ENCODE measurements at regions not wholly inside any gene's neighbourhood (a gene's known extent, or its start where the extent isn't known, plus 50 kb on each side); places are given as distances from the start of the nearest gene placed in this dataset.

DNA sequence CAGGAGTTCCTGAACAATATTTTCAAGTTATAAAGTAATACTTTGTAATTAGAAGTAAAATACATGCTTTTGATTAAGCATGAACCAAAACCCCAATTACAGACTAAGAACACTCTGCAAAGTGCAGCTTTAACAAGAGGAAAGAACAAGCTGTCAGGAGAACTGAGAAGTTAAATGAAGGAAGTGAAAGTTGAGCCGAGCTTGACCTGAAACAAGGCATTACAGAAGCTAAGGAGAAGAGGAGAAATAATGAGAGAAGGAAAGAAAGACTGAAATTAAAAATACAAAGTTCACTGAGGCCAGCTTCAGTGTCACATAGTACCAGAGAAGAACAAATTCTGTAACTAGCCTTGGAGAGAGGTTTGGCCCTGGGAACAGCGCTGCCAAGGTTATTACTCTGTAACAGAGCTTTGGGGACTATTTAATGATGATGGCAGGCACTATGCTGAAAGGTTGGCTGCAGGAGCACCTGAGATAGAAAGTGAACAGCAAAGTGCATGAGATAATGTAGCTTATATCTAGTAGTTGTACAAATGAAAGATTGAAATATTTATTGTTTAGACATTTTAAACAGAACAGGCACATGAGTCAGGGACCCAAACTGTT lies 241.9 kb upstream of the PEX5L start:
- no peak overlapping the region for H3K27ac ChIP-seq (ENCODE audit: extremely low read length, insufficient read depth, low read length)
- H3K4me3 ChIP-seq (replicated peaks in 1 of 3; ENCODE audit: insufficient read depth in 1 of 3, low read depth in 2 of 3, low read length in 3 of 3), result no peak overlapping the region
- H3K4me1 ChIP-seq (ENCODE audit: insufficient read depth, low read length), result no peaks in the 10 kb centered on the region
- intact Hi-C loops (cut with micrococcal nuclease; ENCODE audit: unreplicated experiment) (no loop called here), in situ Hi-C loops (cut with HindIII; ENCODE audit: extremely low pct_ligation_motif_present, low pct_unique_long_range_greater_than_20kb) (no loop called here)
- no peak overlapping the region for H3K4me2 ChIP-seq (ENCODE audit: low read depth, low read length)
- H3K36me3 ChIP-seq (replicated peaks in 1 of 2; ENCODE audit: control insufficient read depth in 1 of 2, insufficient read depth in 2 of 2, low read length in 2 of 2), result no peaks in the 10 kb centered on the region
- H2AFZ ChIP-seq (ENCODE audit: low read length), result no peak overlapping the region
- WGBS (ENCODE audit: low lambda C conversion rate), result 3% methylated on average over 2 of the region's 2 CpGs
- H3K79me2 ChIP-seq (ENCODE audit: insufficient read depth, low read length), result no peaks in the 10 kb centered on the region
- TF ChIP-seq HOXA7 (CRISPR knock-in tag; IDR thresholded peaks at IDR 0.05) (no peak), ESRRA (CRISPR knock-in tag; IDR thresholded peaks at IDR 0.05; ENCODE audit: low read depth) (no peak), PCBP2 (optimal IDR thresholded peaks at IDR 0.05; ENCODE audit: low read depth, low read length, poor library complexity, severe bottlenecking) (no peak), ETV5 (CRISPR knock-in tag; IDR thresholded peaks at IDR 0.05; ENCODE audit: borderline replicate concordance) (no peak), CEBPG (CRISPR knock-in tag; IDR thresholded peaks at IDR 0.05) (no peak)
- POLR2A ChIA-PET, result no interaction called here
- FAIRE-seq (no peak), DNase-seq (ENCODE audit: low spot score) (no peak), ATAC-seq (no peak)
- H3K9ac ChIP-seq (ENCODE audit: insufficient read depth, low read depth, low read length), result no peak overlapping the region
- H3K9me3 ChIP-seq (ENCODE audit: low read length), result no peaks in the 10 kb centered on the region
- CTCF ChIA-PET (ENCODE audit: low intra/inter-chr PET ratio, low total read pairs), result no interaction called here
- no peaks in the 10 kb centered on the region for H3K27me3 ChIP-seq (ENCODE audit: control insufficient read depth in 1 of 2, insufficient read depth in 2 of 2, low read length in 2 of 2)
- no peaks in the 10 kb centered on the region for H4K20me1 ChIP-seq (ENCODE audit: insufficient read depth, low read length)
- BruUV-seq (replicated peaks), result no TSS peak

DNA sequence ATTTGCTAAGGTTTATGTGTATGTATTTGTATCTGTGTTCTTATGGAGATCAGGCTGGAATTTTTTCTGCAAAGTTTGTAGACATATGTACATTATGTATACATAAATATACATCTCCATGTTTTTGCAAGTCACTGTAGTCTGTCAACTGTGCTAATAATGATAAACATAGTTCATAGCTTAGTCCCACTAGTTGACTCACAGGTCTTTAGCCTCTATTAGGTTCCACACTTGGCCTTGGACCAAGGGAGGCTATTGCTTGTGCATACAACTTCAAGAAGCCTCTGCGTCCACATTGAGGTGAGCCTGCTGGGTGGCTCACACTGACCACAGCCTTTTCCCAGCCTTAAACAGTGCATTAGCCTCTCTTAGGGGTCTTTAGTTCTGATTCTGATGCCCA lies 243.8 kb upstream of the PEX5L start:
- BruUV-seq (replicated peaks), result no TSS peak
- FAIRE-seq (no peak), DNase-seq (ENCODE audit: low spot score) (no peak), ATAC-seq (no peak)
- Histone ChIP-seq H3K9me3 (ENCODE audit: low read length) (no peaks in the 10 kb centered on the region), H3K4me1 (ENCODE audit: insufficient read depth, low read length) (no peaks in the 10 kb centered on the region), H3K4me3 (replicated peaks in 1 of 3; ENCODE audit: insufficient read depth in 1 of 3, low read depth in 2 of 3, low read length in 3 of 3) (no peak overlapping the region), H3K36me3 (replicated peaks in 1 of 2; ENCODE audit: control insufficient read depth in 1 of 2, insufficient read depth in 2 of 2, low read length in 2 of 2) (no peaks in the 10 kb centered on the region), H4K20me1 (ENCODE audit: insufficient read depth, low read length) (no peaks in the 10 kb centered on the region), H3K9ac (ENCODE audit: insufficient read depth, low read depth, low read length) (no peak overlapping the region), H2AFZ (ENCODE audit: low read length) (no peak overlapping the region), H3K4me2 (ENCODE audit: low read depth, low read length) (no peak overlapping the region), H3K27ac (ENCODE audit: extremely low read length, insufficient read depth, low read length) (no peak overlapping the region), H3K27me3 (ENCODE audit: control insufficient read depth in 1 of 2, insufficient read depth in 2 of 2, low read length in 2 of 2) (no peaks in the 10 kb centered on the region), H3K79me2 (ENCODE audit: insufficient read depth, low read length) (no peaks in the 10 kb centered on the region)
- CTCF ChIA-PET (ENCODE audit: low intra/inter-chr PET ratio, low total read pairs), result no interaction called here
- 0% methylated on average over 1 of the region's 1 CpG for WGBS (ENCODE audit: low lambda C conversion rate)
- POLR2A ChIA-PET, result no interaction called here
- in situ Hi-C loops (cut with HindIII; ENCODE audit: extremely low pct_ligation_motif_present, low pct_unique_long_range_greater_than_20kb) (no loop called here), intact Hi-C loops (cut with micrococcal nuclease; ENCODE audit: unreplicated experiment) (no loop called here)
- TF ChIP-seq ZFX (CRISPR knock-in tag; IDR thresholded peaks at IDR 0.05; ENCODE audit: low read depth) (no peak), ZNF253 (CRISPR knock-in tag; IDR thresholded peaks at IDR 0.05; ENCODE audit: borderline replicate concordance) (no peak), NFATC3 (CRISPR knock-in tag; IDR thresholded peaks at IDR 0.05) (no peak)
